Natural killer cell (primary cell): ENCODE measurements at regions not wholly inside any gene's neighbourhood (a gene's known extent, or its start where the extent isn't known, plus 50 kb on each side); places are given as distances from the start of the nearest gene placed in this dataset.
"Not testable (repeated sequence)": the region's sequence is repeated elsewhere in the genome, so short reads cannot be mapped to it uniquely, and the experiment has no call there.

ENCODE experiments used
- ATAC-seq, 3 donors: fragments of 150-1000 bp in 2 of 3; fragments of 200-7000 bp in 1 of 3; cut with Tn5 transposase; 1 replicate in 1 of 3; 2 replicates in 2 of 3; pipeline ENCODE4 v1.10.0; 2021; ENCODE audit warnings: mild to moderate bottlenecking in 2 of 3, moderate library complexity in 2 of 3
- DNase-seq, 2 donors: peaks; one replicate each; pipeline versions ENCODE4 v3.0.0 to v3.0.0-alpha.2; 2013 to 2021; ENCODE audit warnings: mixed read lengths in 1 of 2
- H3K27ac ChIP-seq: one replicate; pipeline ENCODE4 v1.5.1; 2013; ENCODE audit warnings: mild to moderate bottlenecking, low read length
- H3K27me3 ChIP-seq: one replicate; pipeline ENCODE4 v1.6.1; 2013; ENCODE audit warnings: low read length; ENCODE audit not compliant: control insufficient read depth, insufficient read depth
- H3K36me3 ChIP-seq: one replicate; pipeline ENCODE4 v1.6.1; 2013; ENCODE audit warnings: low read length; ENCODE audit not compliant: control insufficient read depth, insufficient read depth
- H3K4me1 ChIP-seq: one replicate; pipeline ENCODE4 v1.6.1; 2013; ENCODE audit warnings: low read length; ENCODE audit not compliant: control insufficient read depth, insufficient read depth
- H3K4me3 ChIP-seq: one replicate; pipeline ENCODE4 v1.5.1; 2013; ENCODE audit warnings: low read length
- H3K9me3 ChIP-seq: one replicate; pipeline ENCODE4 v1.6.1; 2013; ENCODE audit warnings: low read length; ENCODE audit not compliant: control insufficient read depth, insufficient read depth
- H3K27ac Mint-ChIP-seq, 2 donors: one replicate each; pipeline ENCODE4 v1.8.0; 2022; ENCODE audit warnings: mild to moderate bottlenecking in 2 of 2, mixed read lengths in 2 of 2, moderate library complexity in 1 of 2
- H3K27me3 Mint-ChIP-seq, 2 donors: one replicate each; pipeline ENCODE4 v1.8.0; 2022; ENCODE audit warnings: low read depth in 2 of 2, mixed read lengths in 2 of 2
- H3K36me3 Mint-ChIP-seq: one replicate; pipeline ENCODE4 v1.8.0; 2022; ENCODE audit warnings: mixed read lengths
- H3K4me1 Mint-ChIP-seq, 2 donors: one replicate each; pipeline ENCODE4 v1.8.0; 2022; ENCODE audit warnings: mixed read lengths in 2 of 2
- H3K4me3 Mint-ChIP-seq: one replicate; pipeline ENCODE4 v1.8.0; 2022; ENCODE audit warnings: mild to moderate bottlenecking, moderate library complexity, mixed read lengths
- H3K9me3 Mint-ChIP-seq, 2 donors: one replicate each; pipeline ENCODE4 v1.8.0; 2022; ENCODE audit warnings: mixed read lengths in 2 of 2
- CTCF ChIP-seq: fragments of 200-600 bp; IDR thresholded peaks from one replicate; pipeline ENCODE4 v1.8.0; 2022; ENCODE audit warnings: antibody characterized with exemption
- WGBS: methylation state at CpG from one replicate; pipeline ENCODE4 v1.1.7; 2013; ENCODE audit warnings: missing lambda C conversion rate; ENCODE audit not compliant: insufficient coverage; 5-methylcytosine and 5-hydroxymethylcytosine counted together
- intact Hi-C: fragments of 100-400 bp; cut with micrococcal nuclease; formaldehyde crosslinking; loops from one replicate; pipeline ENCODE4 v1.14.2; 2022

GRCh38 chr4:28451346-28451745 lies 1590.7 kb downstream of the STIM2 start:
- Mint-ChIP-seq H3K27ac (no peak overlapping the region), H3K27me3 (no peaks in the 10 kb centered on the region), H3K36me3 (peaks cover 14% of the 10 kb centered on the region), H3K4me1 (no peaks in the 10 kb centered on the region), H3K9me3 (peaks cover 19 to 25% of the 10 kb centered on the region in 2 donors), H3K4me3 (no peak overlapping the region)
- intact Hi-C loops = no loop called here
- DNase-seq (no peak), ATAC-seq (no peak)
- H3K4me1 ChIP-seq = no peaks in the 10 kb centered on the region
- H3K36me3 ChIP-seq = no peaks in the 10 kb centered on the region
- no peaks in the 10 kb centered on the region for H3K27me3 ChIP-seq
- H3K27ac ChIP-seq = no peak overlapping the region
- 82% methylated on average over 2 of the region's 2 CpGs for WGBS
- no peak for TF ChIP-seq CTCF
- no peak overlapping the region for H3K4me3 ChIP-seq
- H3K9me3 ChIP-seq = no peaks in the 10 kb centered on the region

GRCh38 chr4:28462766-28463700 lies 1602.4 kb downstream of the STIM2 start:
- no peaks in the 10 kb centered on the region for H3K27me3 Mint-ChIP-seq
- H3K27ac ChIP-seq = no peak overlapping the region
- no peak for DNase-seq
- no peaks in the 10 kb centered on the region for H3K4me1 ChIP-seq
- no peak overlapping the region for H3K4me3 ChIP-seq
- no peak for ATAC-seq
- WGBS = 68% methylated on average over 5 of the region's 7 CpGs
- no peak overlapping the region for H3K4me3 Mint-ChIP-seq
- no peaks in the 10 kb centered on the region for H3K27me3 ChIP-seq
- H3K4me1 Mint-ChIP-seq = no peaks in the 10 kb centered on the region
- peaks cover 4% of the 10 kb centered on the region in 2 donors for H3K9me3 Mint-ChIP-seq
- no peak for TF ChIP-seq CTCF
- no peak overlapping the region for H3K27ac Mint-ChIP-seq
- intact Hi-C loops = no loop called here
- H3K36me3 ChIP-seq = no peaks in the 10 kb centered on the region
- H3K9me3 ChIP-seq = no peaks in the 10 kb centered on the region
- no peaks in the 10 kb centered on the region for H3K36me3 Mint-ChIP-seq

- H3K4me1 ChIP-seq = no peaks in the 10 kb centered on the region
- Mint-ChIP-seq H3K36me3 (no peaks in the 10 kb centered on the region), H3K27me3 (no peaks in the 10 kb centered on the region), H3K4me1 (no peaks in the 10 kb centered on the region), H3K4me3 (no peak overlapping the region), H3K27ac (no peak overlapping the region), H3K9me3 (peaks cover 6 to 11% of the 10 kb centered on the region in 2 donors)
- H3K36me3 ChIP-seq = no peaks in the 10 kb centered on the region
- no peak for TF ChIP-seq CTCF
- intact Hi-C loops = no loop called here
- H3K27ac ChIP-seq = no peak overlapping the region
- no peak for DNase-seq
- WGBS = no CpG with 5 or more reads among the region's 1 CpG
- H3K4me3 ChIP-seq = no peak overlapping the region
- H3K27me3 ChIP-seq = no peaks in the 10 kb centered on the region
- no peak for ATAC-seq
- H3K9me3 ChIP-seq = no peaks in the 10 kb centered on the region
Observed at GRCh38 chr4:28464823-28465222, 1604.2 kb downstream of the STIM2 start.

- ATAC-seq, H3K4me3 Mint-ChIP-seq, H3K9me3 ChIP-seq, H3K27ac Mint-ChIP-seq, H3K27me3 ChIP-seq, DNase-seq, intact Hi-C loops, H3K4me1 Mint-ChIP-seq, H3K4me1 ChIP-seq, H3K27ac ChIP-seq, H3K36me3 Mint-ChIP-seq, H3K36me3 ChIP-seq, H3K27me3 Mint-ChIP-seq, H3K4me3 ChIP-seq: not testable (repeated sequence)
- peaks cover 9 to 16% of the 10 kb centered on the region in 2 donors for H3K9me3 Mint-ChIP-seq
- 97% methylated on average over 20 of the region's 24 CpGs for WGBS
Observed at GRCh38 chr4:28466886-28467285, 1606.2 kb downstream of the STIM2 start.
